K562 (cell line): ENCODE measurements at regions not wholly inside any gene's neighbourhood (a gene's known extent, or its start where the extent isn't known, plus 50 kb on each side); places are given as distances from the start of the nearest gene placed in this dataset.

Experiments used
- ATAC-seq: fragments of 200-7000 bp; cut with Tn5 transposase; 3 replicates; pipeline ENCODE4 v1.9.1; 2020; ENCODE audit warnings: moderate library complexity
- BruUV-seq: library from RNA; stranded (reverse); fragments of 400-500 nt; replicated peaks from 2 replicates; lab custom pipeline; 2021; lab: Mats Ljungman, UMichigan
- CTCF ChIA-PET: fragments of 300-600 bp; formaldehyde crosslinking; extraction: SDS; loops from one replicate; lab custom pipeline; 2021; ENCODE audit warnings: low intra/inter-chr PET ratio; lab: Yijun Ruan, JAX
- POLR2A ChIA-PET: fragments of 300-600, 350-650 bp; sonication (Branson Sonifier 250); formaldehyde crosslinking; extraction: SDS; loops from one replicate; lab custom pipeline; 2021; ENCODE audit warnings: antibody characterized with exemption, inconsistent platforms; lab: Yijun Ruan, JAX
- DNase-seq, 4 experiments: peaks; one replicate each; pipeline versions ENCODE4 v3.0.0 to v3.0.0-alpha.2; 2011 to 2018; ENCODE audit warnings: low spot score in 3 of 4, mixed read lengths in 3 of 4; ENCODE audit errors: extremely low read depth in 1 of 4
- FAIRE-seq: peaks from 2 replicates; lab custom pipeline; 2011; peaks lifted over from hg19 to GRCh38; lab: Jason Lieb, UNC
- H2AFZ ChIP-seq: 2 replicates; pipeline ENCODE4 v1.6.0; 2011; ENCODE audit warnings: low read depth, low read length, control low read depth, inconsistent platforms
- H3K27ac ChIP-seq: fragments of 200-600 bp; 3 replicates; pipeline ENCODE4 v1.8.0; 2011; ENCODE audit warnings: low read depth, mild to moderate bottlenecking, control low read depth, inconsistent platforms, low read length, moderate library complexity, mixed read lengths; ENCODE audit errors: extremely low read depth
- H3K27me3 ChIP-seq, 2 experiments: fragments of 300-600 bp in 1 of 2; 2 replicates in 1 of 2; 3 replicates in 1 of 2; pipeline versions ENCODE4 v1.6.0 to v1.8.0; 2011; ENCODE audit warnings: inconsistent platforms in 2 of 2, low read length in 2 of 2, mild to moderate bottlenecking in 1 of 2, mixed read lengths in 1 of 2, moderate library complexity in 1 of 2; ENCODE audit not compliant: control insufficient read depth in 2 of 2, insufficient read depth in 2 of 2
- H3K36me3 ChIP-seq: fragments of 300-600 bp; 3 replicates; pipeline ENCODE4 v1.8.0; 2011; ENCODE audit warnings: mild to moderate bottlenecking, low read length, inconsistent platforms; ENCODE audit not compliant: control insufficient read depth, insufficient read depth
- H3K4me1 ChIP-seq, 2 experiments: fragments of 200-600 bp in 1 of 2; replicated peaks in 1 of 2; 2 replicates in 1 of 2; 3 replicates in 1 of 2; pipeline versions ENCODE4 v1.5.1 to v1.8.0; 2011; ENCODE audit warnings: inconsistent platforms in 2 of 2, low read length in 2 of 2, mild to moderate bottlenecking in 1 of 2, mixed read lengths in 1 of 2, moderate library complexity in 1 of 2; ENCODE audit not compliant: control insufficient read depth in 2 of 2, insufficient read depth in 2 of 2
- H3K4me2 ChIP-seq: 2 replicates; pipeline ENCODE4 v1.6.1; 2011; ENCODE audit warnings: low read length, control low read depth, inconsistent platforms, mixed read lengths; ENCODE audit not compliant: insufficient read depth
- H3K4me3 ChIP-seq: fragments of 200-600 bp; sonication (generic), shearing (Covaris generic); 2 replicates; pipeline ENCODE4 v1.5.1; 2016; ENCODE audit warnings: control low read depth, inconsistent platforms
- H3K79me2 ChIP-seq: fragments of 200-600 bp; 3 replicates; pipeline ENCODE4 v1.8.0; 2011; ENCODE audit warnings: low read length, inconsistent platforms; ENCODE audit not compliant: control insufficient read depth, insufficient read depth
- H3K9ac ChIP-seq, 2 experiments: 2 replicates each; pipeline versions ENCODE4 v1.6.0 to v1.6.1; 2011; ENCODE audit warnings: low read depth in 2 of 2, low read length in 2 of 2, control low read depth in 1 of 2, inconsistent platforms in 1 of 2, mild to moderate bottlenecking in 1 of 2, mixed read lengths in 1 of 2; ENCODE audit not compliant: insufficient read depth in 1 of 2
- H3K9me1 ChIP-seq: one replicate; pipeline ENCODE4 v1.6.0; 2011; ENCODE audit warnings: inconsistent platforms, mild to moderate bottlenecking, low read length, moderate library complexity; ENCODE audit not compliant: control insufficient read depth, insufficient read depth
- H3K9me3 ChIP-seq: replicated peaks from 2 replicates; pipeline ENCODE4 v1.5.1; 2011; ENCODE audit warnings: low read depth, low read length, inconsistent platforms; ENCODE audit not compliant: control insufficient read depth, insufficient read depth
- H4K20me1 ChIP-seq: replicated peaks from 2 replicates; pipeline ENCODE4 v1.6.1; 2011; ENCODE audit warnings: low read length, inconsistent platforms, mixed read lengths; ENCODE audit not compliant: control insufficient read depth, insufficient read depth
- BRF1 ChIP-seq: IDR thresholded peaks from 3 replicates; pipeline ENCODE4 v1.6.1; 2011; ENCODE audit warnings: borderline replicate concordance, mild to moderate bottlenecking; ENCODE audit not compliant: insufficient read length; ENCODE audit errors: extremely low read depth
- FOS ChIP-seq: IDR thresholded peaks from 3 replicates; pipeline ENCODE4 v1.6.1; 2011; ENCODE audit not compliant: insufficient read length; ENCODE audit errors: extremely low read depth
- GATA2 ChIP-seq: sonication (generic); formaldehyde crosslinking; IDR thresholded peaks from 2 replicates; pipeline ENCODE4 v1.4.0; 2020; ENCODE audit warnings: mild to moderate bottlenecking, missing genetic modification reagents
- HBP1 ChIP-seq: fragments of 450-650 bp; formaldehyde crosslinking; IDR thresholded peaks from 2 replicates; pipeline ENCODE4 v1.4.0; 2022; ENCODE audit warnings: missing genetic modification characterization
- XRCC4 ChIP-seq: IDR thresholded peaks from one replicate; pipeline ENCODE4 v1.6.1; 2011; ENCODE audit not compliant: insufficient read depth, insufficient read length; ENCODE audit errors: extremely low read depth
- ZNF224 ChIP-seq: sonication (generic); formaldehyde crosslinking; IDR thresholded peaks from 2 replicates; pipeline ENCODE4 v1.8.0; 2022; ENCODE audit warnings: mild to moderate bottlenecking, missing genetic modification reagents
- ZNF57 ChIP-seq: fragments of 450-650 bp; formaldehyde crosslinking; IDR thresholded peaks from 2 replicates; pipeline ENCODE4 v1.4.0; 2020; ENCODE audit warnings: mild to moderate bottlenecking, moderate library complexity
- WGBS: fragments of 100-300 bp; shearing (Covaris generic); methylation state at CpG from one replicate; pipeline ENCODE4 v1.1.6; 2016; ENCODE audit warnings: low coverage, mixed read lengths; ENCODE audit not compliant: insufficient coverage; ENCODE audit errors: missing lambda C conversion rate; 5-methylcytosine and 5-hydroxymethylcytosine counted together
- in situ Hi-C: fragments of 300-500 bp; cut with MboI; formaldehyde crosslinking; loops from 4 replicates; pipeline ENCODE4 v1.15.0; 2018; ENCODE audit warnings: inconsistent platforms, mixed read lengths
- intact Hi-C: fragments of 100-400 bp; cut with micrococcal nuclease; formaldehyde crosslinking; loops from 2 replicates; pipeline ENCODE4 v1.14.2; 2022

- BruUV-seq: no TSS peak
- Histone ChIP-seq H3K4me2 (no peak overlapping the region), H3K9ac (no peak overlapping the region), H3K9me3 (0 out of 2 replicates have a peak, but pooled peaks cover 2% of the 10 kb centered on the region), H3K27ac (no peak overlapping the region), H3K9me1 (no peaks in the 10 kb centered on the region), H3K36me3 (no peaks in the 10 kb centered on the region), H3K4me3 (no peak overlapping the region), H3K27me3 (no peaks in the 10 kb centered on the region; a peak in 1 of 5 replicates), H2AFZ (peak overlapping the region; percentile 14; the same call in 1 of the 2 replicates), H3K4me1 (peaks cover 0 to 12% of the 10 kb centered on the region in 2 experiments; a peak in 3 of 5 replicates), H4K20me1 (no peaks in the 10 kb centered on the region), H3K79me2 (no peaks in the 10 kb centered on the region)
- in situ Hi-C loops: no loop called here
- ChIA-PET CTCF (no interaction called here), POLR2A (interaction anchor here (0.6 to 1.2 kb wide), 2 partner anchors 77 to 509 kb away, joined by 3 read pairs; no protein-coding TSS in a partner anchor)
- no peak for FAIRE-seq
- DNase-seq: no peak
- WGBS: 20% methylated on average over 2 of the region's 2 CpGs
- no peak for TF ChIP-seq GATA2 (CRISPR knock-in tag)
- TF ChIP-seq ZNF224 (CRISPR knock-in tag): no peak
- TF ChIP-seq ZNF57: no peak
- no peak for TF ChIP-seq HBP1
- TF ChIP-seq FOS: no peak
- TF ChIP-seq BRF1: no peak
- TF ChIP-seq XRCC4: no peak
- intact Hi-C loops: no loop called here
- no peak for ATAC-seq
Observed at GRCh38 chr21:35254765-35255138, 205.7 kb upstream of the RUNX1 start.
